SU-DHL-6 (cell line): ENCODE measurements at regions not wholly inside any gene's neighbourhood (a gene's known extent, or its start where the extent isn't known, plus 50 kb on each side); places are given as distances from the start of the nearest gene placed in this dataset.

ENCODE experiments used
- H2AFZ ChIP-seq: fragments of 200-600 bp; sonication (generic); 2 replicates; pipeline ENCODE4 v1.6.1; 2014; ENCODE audit warnings: low read depth, mild to moderate bottlenecking, moderate library complexity, mixed read lengths, antibody characterized with exemption, low read length; ENCODE audit not compliant: severe bottlenecking
- H3F3A ChIP-seq: fragments of 200-600 bp; shearing (Covaris generic); 2 replicates; pipeline ENCODE4 v1.6.0; 2016; ENCODE audit warnings: antibody characterized with exemption, mild to moderate bottlenecking; ENCODE audit not compliant: insufficient read depth
- H3K27ac ChIP-seq: fragments of 200-600 bp; sonication (generic); 2 replicates; pipeline ENCODE4 v1.5.1; 2016; ENCODE audit warnings: low read depth, mild to moderate bottlenecking, low read length, moderate library complexity, mixed read lengths
- H3K27me3 ChIP-seq: fragments of 200-600 bp; sonication (generic), shearing (Covaris generic); 2 replicates; pipeline ENCODE4 v1.6.0; 2014; ENCODE audit warnings: mild to moderate bottlenecking, low read length
- H3K36me3 ChIP-seq: fragments of 200-600 bp; sonication (generic); 2 replicates; pipeline ENCODE4 v1.6.1; 2014; ENCODE audit warnings: mild to moderate bottlenecking, low read length, mixed read lengths
- H3K4me2 ChIP-seq: fragments of 300-600, 200-600 bp; shearing (Covaris generic), sonication (generic); 2 replicates; pipeline ENCODE4 v1.6.0; 2014; ENCODE audit warnings: low read length, low read depth, mild to moderate bottlenecking; ENCODE audit not compliant: poor library complexity, severe bottlenecking
- H3K4me3 ChIP-seq: fragments of 200-600 bp; sonication (generic); 2 replicates; pipeline ENCODE4 v1.5.1; 2014; ENCODE audit warnings: antibody characterized with exemption, low read length, mild to moderate bottlenecking, mixed read lengths; ENCODE audit not compliant: insufficient read depth, poor library complexity, severe bottlenecking
- H3K79me2 ChIP-seq: fragments of 200-600 bp; sonication (generic); 2 replicates; pipeline ENCODE4 v1.6.1; 2014; ENCODE audit warnings: mild to moderate bottlenecking, low read length, moderate library complexity; ENCODE audit not compliant: insufficient read depth
- H3K9ac ChIP-seq: fragments of 200-600 bp; sonication (generic); 2 replicates; pipeline ENCODE4 v1.7.0; 2014; ENCODE audit warnings: mild to moderate bottlenecking, low read length
- H3K9me2 ChIP-seq: fragments of 200-600 bp; sonication (generic); replicated peaks from 2 replicates; pipeline ENCODE4 v1.6.1; 2014; ENCODE audit warnings: low read length; ENCODE audit not compliant: insufficient read depth
- H3K9me3 ChIP-seq: fragments of 200-600 bp; sonication (generic); 2 replicates; pipeline ENCODE4 v1.6.1; 2014; ENCODE audit warnings: low read length, mixed read lengths; ENCODE audit not compliant: insufficient read depth
- H4K20me1 ChIP-seq: fragments of 200-600 bp; sonication (generic); 2 replicates; pipeline ENCODE4 v1.6.1; 2014; ENCODE audit warnings: low read depth, mild to moderate bottlenecking, antibody characterized with exemption, low read length, moderate library complexity, mixed read lengths
- CTCF ChIP-seq: fragments of 200-600 bp; sonication (generic); IDR thresholded peaks from one replicate; pipeline ENCODE4 v1.5.1; 2017; ENCODE audit warnings: antibody characterized with exemption, mild to moderate bottlenecking, low read length, moderate library complexity; ENCODE audit not compliant: insufficient read depth, poor library complexity, severe bottlenecking
- EZH2phosphoT487 ChIP-seq: fragments of 200-600 bp; sonication (generic), shearing (Covaris generic); conservative IDR thresholded peaks from 2 replicates; pipeline ENCODE4 v1.6.1; 2018; ENCODE audit warnings: mild to moderate bottlenecking, antibody characterized with exemption, low read length, moderate library complexity, mixed read lengths

- H3K9ac ChIP-seq = no peak overlapping the region
- no peak for TF ChIP-seq EZH2phosphoT487
- no peak for TF ChIP-seq CTCF
- no peaks in the 10 kb centered on the region for H3K36me3 ChIP-seq
Measured at GRCh38 chr11:13163158-13163557, 114.4 kb upstream of the BMAL1 start.

GRCh38 chr11:13166036-13166435 is 111.6 kb upstream of the BMAL1 start:
- no peak overlapping the region for H3K27ac ChIP-seq
- no peak for TF ChIP-seq CTCF
- no peak for TF ChIP-seq EZH2phosphoT487

More at GRCh38 chr11:13163158-13163557, 114.4 kb upstream of the BMAL1 start:
- Histone ChIP-seq H4K20me1 (no peaks in the 10 kb centered on the region), H3K9me2 (no peaks in the 10 kb centered on the region), H3K27ac (no peak overlapping the region), H3K4me2 (no peak overlapping the region), H3K79me2 (no peaks in the 10 kb centered on the region), H3K4me3 (no peak overlapping the region), H2AFZ (no peak overlapping the region), H3K9me3 (no peaks in the 10 kb centered on the region), H3K27me3 (no peaks in the 10 kb centered on the region), H3F3A (no peaks in the 10 kb centered on the region)

GRCh38 chr11:13168271-13168670 is 109.3 kb upstream of the BMAL1 start:
- no peaks in the 10 kb centered on the region for H3F3A ChIP-seq
- TF ChIP-seq CTCF = no peak
- no peak for TF ChIP-seq EZH2phosphoT487
- no peak overlapping the region for H3K9ac ChIP-seq
- no peak overlapping the region for H3K4me3 ChIP-seq
- no peak overlapping the region for H3K27ac ChIP-seq
- no peaks in the 10 kb centered on the region for H3K9me2 ChIP-seq
- H3K36me3 ChIP-seq = no peaks in the 10 kb centered on the region
- H4K20me1 ChIP-seq = no peaks in the 10 kb centered on the region
- no peak overlapping the region for H2AFZ ChIP-seq
- no peaks in the 10 kb centered on the region for H3K27me3 ChIP-seq
- no peaks in the 10 kb centered on the region for H3K9me3 ChIP-seq
- no peak overlapping the region for H3K4me2 ChIP-seq
- H3K79me2 ChIP-seq = no peaks in the 10 kb centered on the region

More at GRCh38 chr11:13166036-13166435, 111.6 kb upstream of the BMAL1 start:
- Histone ChIP-seq H3K79me2 (no peaks in the 10 kb centered on the region), H3F3A (no peaks in the 10 kb centered on the region), H2AFZ (no peak overlapping the region), H3K9ac (no peak overlapping the region), H3K9me3 (no peaks in the 10 kb centered on the region), H3K9me2 (no peaks in the 10 kb centered on the region), H4K20me1 (no peaks in the 10 kb centered on the region), H3K4me3 (no peak overlapping the region), H3K36me3 (no peaks in the 10 kb centered on the region), H3K4me2 (no peak overlapping the region), H3K27me3 (no peaks in the 10 kb centered on the region)
